Naive B cell (primary cell): ENCODE measurements at regions not wholly inside any gene's neighbourhood (a gene's known extent, or its start where the extent isn't known, plus 50 kb on each side); places are given as distances from the start of the nearest gene placed in this dataset.

ENCODE experiments used
- ATAC-seq, 2 donors: fragments of 150-1000 bp; cut with Tn5 transposase; 2 replicates each; pipeline ENCODE4 v1.10.0; 2021; ENCODE audit warnings: low read depth in 2 of 2, mild to moderate bottlenecking in 2 of 2, moderate library complexity in 2 of 2
- DNase-seq: peaks from one replicate; pipeline ENCODE4 v3.0.0; 2022
- H3K27ac Mint-ChIP-seq, 6 donors: one replicate each; pipeline ENCODE4 v1.8.0; 2020 to 2022; ENCODE audit warnings: mild to moderate bottlenecking in 6 of 6, mixed read lengths in 6 of 6, moderate library complexity in 5 of 6, inconsistent platforms in 2 of 6
- H3K27me3 Mint-ChIP-seq, 3 donors: one replicate each; pipeline ENCODE4 v1.8.0; 2021 to 2022; ENCODE audit warnings: mixed read lengths in 3 of 3, mild to moderate bottlenecking in 1 of 3
- H3K36me3 Mint-ChIP-seq, 2 donors: one replicate each; pipeline ENCODE4 v1.8.0; 2020 to 2022; ENCODE audit warnings: mixed read lengths in 2 of 2, inconsistent platforms in 1 of 2, mild to moderate bottlenecking in 1 of 2
- H3K4me1 Mint-ChIP-seq, 3 donors: one replicate each; pipeline ENCODE4 v1.8.0; 2020 to 2022; ENCODE audit warnings: mixed read lengths in 3 of 3, inconsistent platforms in 1 of 3, mild to moderate bottlenecking in 1 of 3, moderate library complexity in 1 of 3
- H3K4me3 Mint-ChIP-seq, 8 donors: one replicate each; pipeline ENCODE4 v1.8.0; 2020 to 2022; ENCODE audit warnings: mild to moderate bottlenecking in 8 of 8, mixed read lengths in 8 of 8, moderate library complexity in 8 of 8, inconsistent platforms in 2 of 8
- H3K9me3 Mint-ChIP-seq, 7 donors: one replicate each; pipeline ENCODE4 v1.8.0; 2020 to 2022; ENCODE audit warnings: mixed read lengths in 7 of 7, mild to moderate bottlenecking in 5 of 7, inconsistent platforms in 2 of 7, moderate library complexity in 1 of 7

DNA sequence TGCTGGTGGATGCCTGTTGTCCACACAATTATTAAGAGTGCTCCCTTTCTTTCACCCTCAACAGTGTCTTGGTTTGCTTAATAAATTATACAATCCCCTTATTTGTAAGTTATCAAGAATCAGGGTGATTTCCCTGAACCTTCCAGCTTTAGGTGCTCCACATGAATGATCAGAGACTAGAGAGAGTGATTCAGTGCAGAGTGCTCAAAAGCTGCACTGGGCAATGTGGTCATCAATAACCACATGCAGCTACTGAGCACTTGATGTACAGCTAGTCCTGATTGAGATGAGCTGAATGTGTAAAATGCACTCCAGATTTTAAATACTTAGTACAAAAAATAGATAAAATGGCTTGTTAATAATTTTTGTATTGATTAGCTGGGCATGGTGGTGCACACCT is 76.8 kb upstream of the TRIO start:
- H3K4me1 Mint-ChIP-seq = no peaks in the 10 kb centered on the region
- H3K9me3 Mint-ChIP-seq = no peaks in the 10 kb centered on the region
- peaks cover 13 to 15% (median 14%) of the 10 kb centered on the region in 3 donors for H3K27me3 Mint-ChIP-seq
- DNase-seq (no peak), ATAC-seq (no peak)
- peaks cover 0 to under 1% of the 10 kb centered on the region in 2 donors for H3K36me3 Mint-ChIP-seq
- H3K4me3 Mint-ChIP-seq = peak overlapping the region in 1 of 8 donors; percentile 53
- peak overlapping the region in 1 of 6 donors; percentile 66 for H3K27ac Mint-ChIP-seq

DNA sequence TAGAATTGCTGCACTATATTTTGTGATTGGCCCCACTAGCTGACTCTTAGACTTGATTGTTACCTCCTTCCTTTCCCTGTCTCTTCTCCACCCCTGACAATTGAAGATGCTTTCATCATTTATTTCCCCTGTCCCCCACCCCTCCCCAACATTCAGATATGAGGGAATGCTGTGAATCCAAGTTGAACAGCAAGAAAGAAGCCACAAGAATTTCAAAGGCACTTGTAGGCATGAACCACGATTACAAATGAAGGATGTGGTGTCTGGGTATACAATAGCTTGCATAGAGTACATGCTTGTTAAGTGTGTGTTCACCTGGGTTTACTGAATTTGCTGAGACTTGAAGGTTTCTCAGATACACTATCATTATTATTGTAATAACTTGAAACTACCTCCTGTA is 78.3 kb upstream of the TRIO start:
- no peak overlapping the region for H3K4me3 Mint-ChIP-seq
- H3K4me1 Mint-ChIP-seq = no peaks in the 10 kb centered on the region

DNA sequence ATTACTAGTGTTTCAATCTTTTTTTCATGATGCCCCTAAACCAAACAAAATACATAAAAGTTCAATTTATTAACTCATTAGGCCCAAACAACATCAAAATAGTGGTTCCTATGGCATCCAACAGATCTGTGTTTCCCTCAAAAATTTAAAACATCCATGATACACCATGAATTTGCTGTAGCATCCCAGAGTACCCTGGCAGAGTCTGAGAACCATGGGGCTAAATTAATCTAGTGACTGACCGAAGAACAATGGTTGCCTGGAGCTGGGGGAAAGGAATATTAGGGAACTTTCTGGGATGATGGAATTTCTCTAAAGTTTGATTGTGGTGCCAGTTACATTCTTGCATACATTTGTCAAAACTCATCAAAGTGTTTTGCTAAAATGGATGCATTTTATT is 79.5 kb upstream of the TRIO start:
- ATAC-seq (no peak), DNase-seq (no peak)
- H3K4me1 Mint-ChIP-seq = no peaks in the 10 kb centered on the region
- H3K9me3 Mint-ChIP-seq = peaks cover 0 to 9% (median 0%) of the 10 kb centered on the region in 7 donors
- H3K27me3 Mint-ChIP-seq = peaks cover 7 to 20% (median 18%) of the 10 kb centered on the region in 3 donors
- H3K4me3 Mint-ChIP-seq = no peak overlapping the region
- H3K36me3 Mint-ChIP-seq = peaks cover 0 to 11% of the 10 kb centered on the region in 2 donors
- H3K27ac Mint-ChIP-seq = no peak overlapping the region

More for the DNA sequence above, 78.3 kb upstream of the TRIO start:
- Mint-ChIP-seq H3K36me3 (peaks cover 0 to 11% of the 10 kb centered on the region in 2 donors), H3K27me3 (peaks cover 9 to 22% (median 20%) of the 10 kb centered on the region in 3 donors), H3K27ac (no peak overlapping the region), H3K9me3 (peaks cover 0 to 9% (median 0%) of the 10 kb centered on the region in 7 donors)
- ATAC-seq (no peak), DNase-seq (no peak)

DNA sequence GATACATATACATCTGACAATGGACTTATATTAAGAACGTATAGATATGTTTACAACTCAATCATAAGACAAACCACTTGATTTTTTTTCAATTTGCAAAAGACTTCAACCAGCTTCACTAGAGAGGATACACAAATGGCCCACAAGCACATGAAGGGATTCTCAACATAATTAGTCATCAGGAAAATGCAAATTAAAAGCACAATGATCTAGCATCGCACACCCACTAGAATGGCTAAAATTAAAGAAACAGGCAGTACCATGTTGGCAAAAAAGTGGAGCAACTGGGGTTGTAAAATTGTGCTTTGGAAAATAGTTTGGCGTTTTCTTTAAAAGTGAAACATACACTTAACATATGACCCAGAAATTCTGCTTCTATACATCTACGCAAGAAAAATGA is 80.0 kb upstream of the TRIO start:
- H3K27me3 Mint-ChIP-seq = peaks cover 7 to 20% (median 16%) of the 10 kb centered on the region in 3 donors
- peaks cover 0 to 9% (median 0%) of the 10 kb centered on the region in 7 donors for H3K9me3 Mint-ChIP-seq
- peaks cover 0 to 11% of the 10 kb centered on the region in 2 donors for H3K36me3 Mint-ChIP-seq
- H3K4me1 Mint-ChIP-seq = no peaks in the 10 kb centered on the region
- DNase-seq (no peak), ATAC-seq (no peak)
- H3K4me3 Mint-ChIP-seq = no peak overlapping the region
- no peak overlapping the region for H3K27ac Mint-ChIP-seq

DNA sequence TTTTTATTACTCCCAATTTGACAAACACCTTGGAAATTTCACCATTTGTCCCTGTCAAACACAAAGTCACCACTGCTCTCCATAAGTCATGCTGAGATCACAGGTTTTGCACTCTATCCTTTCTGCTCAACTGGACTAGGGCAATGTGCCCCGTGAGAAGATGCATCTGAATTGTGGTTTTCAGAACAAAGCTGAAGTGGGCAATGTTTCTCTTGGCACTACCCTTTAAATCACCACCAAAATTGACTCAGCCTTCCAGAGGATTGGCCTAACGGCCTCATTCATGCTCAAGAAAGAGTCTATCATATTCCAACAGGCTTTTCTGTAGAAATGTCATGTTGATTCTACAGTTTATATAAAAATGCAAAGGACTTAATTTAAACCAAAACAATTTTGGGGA is 81.0 kb upstream of the TRIO start:
- H3K9me3 Mint-ChIP-seq = peaks cover 0 to 9% (median 0%) of the 10 kb centered on the region in 7 donors
- peaks cover 10 to 20% (median 16%) of the 10 kb centered on the region in 3 donors for H3K27me3 Mint-ChIP-seq
- ATAC-seq (no peak), DNase-seq (no peak)
- H3K36me3 Mint-ChIP-seq = peaks cover 0 to 11% of the 10 kb centered on the region in 2 donors
- no peak overlapping the region for H3K4me3 Mint-ChIP-seq
- H3K27ac Mint-ChIP-seq = no peak overlapping the region
- no peaks in the 10 kb centered on the region for H3K4me1 Mint-ChIP-seq

DNA sequence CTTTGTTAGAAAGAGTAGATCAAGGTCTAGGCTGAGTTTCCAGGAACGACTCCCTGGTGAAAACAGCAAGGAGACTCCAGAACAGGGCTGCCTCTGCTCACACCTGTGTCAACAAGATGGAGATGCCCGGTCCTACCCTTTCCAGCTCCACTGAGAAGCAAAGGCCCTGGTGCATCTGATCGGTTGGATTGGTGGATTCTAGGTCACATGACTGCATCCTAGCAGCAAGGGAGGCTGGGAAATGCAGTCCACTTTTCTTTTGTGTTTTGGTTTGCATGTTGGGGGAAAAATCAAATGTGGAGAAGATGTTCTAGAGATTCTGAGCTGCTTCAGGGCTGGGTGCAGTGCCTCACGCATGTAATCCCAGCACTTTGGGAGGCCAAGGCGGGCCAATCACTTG is 82.0 kb upstream of the TRIO start:
- Mint-ChIP-seq H3K27me3 (peaks cover 10 to 15% (median 15%) of the 10 kb centered on the region in 3 donors), H3K27ac (no peak overlapping the region), H3K9me3 (peaks cover 0 to 9% (median 0%) of the 10 kb centered on the region in 7 donors), H3K4me1 (no peaks in the 10 kb centered on the region), H3K36me3 (peaks cover 0 to 11% of the 10 kb centered on the region in 2 donors), H3K4me3 (no peak overlapping the region)
- ATAC-seq (no peak), DNase-seq (no peak)

DNA sequence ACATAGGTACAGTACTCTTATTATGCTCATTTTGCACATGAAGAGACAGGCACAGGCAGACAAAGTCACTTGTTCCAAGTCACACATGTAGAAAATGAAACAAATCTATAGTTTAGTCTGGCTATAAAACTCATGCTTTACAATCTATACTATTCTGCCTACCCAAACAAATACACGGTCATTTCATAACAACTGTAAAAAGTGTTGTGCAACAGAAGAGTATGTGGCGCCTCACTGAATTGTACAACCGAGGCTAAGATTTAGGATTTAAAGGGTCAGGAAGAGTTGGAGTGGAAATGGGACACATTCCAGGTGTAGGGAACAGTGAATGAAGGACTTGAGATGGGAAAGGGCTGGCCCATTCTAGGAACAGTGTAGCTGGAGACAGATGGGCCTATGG is 82.9 kb upstream of the TRIO start:
- H3K27ac Mint-ChIP-seq = peak overlapping the region in 1 of 6 donors; percentile 29
- DNase-seq (no peak), ATAC-seq (no peak)
- H3K4me1 Mint-ChIP-seq = no peaks in the 10 kb centered on the region
- peaks cover 10 to 13% (median 13%) of the 10 kb centered on the region in 3 donors for H3K27me3 Mint-ChIP-seq
- H3K36me3 Mint-ChIP-seq = peaks cover 0 to 11% of the 10 kb centered on the region in 2 donors
- H3K9me3 Mint-ChIP-seq = peaks cover 0 to 9% (median 0%) of the 10 kb centered on the region in 7 donors
- no peak overlapping the region for H3K4me3 Mint-ChIP-seq

DNA sequence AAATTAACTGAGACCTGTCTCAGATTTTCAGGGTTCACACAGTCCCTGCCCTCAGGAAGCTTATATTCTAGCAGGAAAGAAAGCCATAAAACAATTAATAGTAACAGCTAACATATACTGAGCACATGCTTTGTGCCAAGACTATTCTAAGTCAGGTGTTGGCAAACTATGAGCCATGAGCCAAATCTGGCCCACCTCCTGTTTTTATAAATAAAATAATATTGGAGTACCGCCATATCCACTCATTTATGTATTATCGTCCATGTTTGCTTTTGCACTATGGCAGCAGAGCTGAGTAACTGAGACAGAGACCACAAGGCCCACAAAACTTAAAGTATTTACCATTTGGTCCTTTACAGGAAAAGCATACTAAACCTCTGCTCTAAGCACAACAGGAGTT is 83.3 kb upstream of the TRIO start:
- ATAC-seq (no peak), DNase-seq (no peak)
- Mint-ChIP-seq H3K9me3 (peaks cover 0 to 9% (median 0%) of the 10 kb centered on the region in 7 donors), H3K27ac (no peak overlapping the region), H3K4me1 (no peaks in the 10 kb centered on the region), H3K36me3 (peaks cover 0 to 11% of the 10 kb centered on the region in 2 donors), H3K27me3 (peaks cover 10 to 17% (median 13%) of the 10 kb centered on the region in 3 donors), H3K4me3 (no peak overlapping the region)

DNA sequence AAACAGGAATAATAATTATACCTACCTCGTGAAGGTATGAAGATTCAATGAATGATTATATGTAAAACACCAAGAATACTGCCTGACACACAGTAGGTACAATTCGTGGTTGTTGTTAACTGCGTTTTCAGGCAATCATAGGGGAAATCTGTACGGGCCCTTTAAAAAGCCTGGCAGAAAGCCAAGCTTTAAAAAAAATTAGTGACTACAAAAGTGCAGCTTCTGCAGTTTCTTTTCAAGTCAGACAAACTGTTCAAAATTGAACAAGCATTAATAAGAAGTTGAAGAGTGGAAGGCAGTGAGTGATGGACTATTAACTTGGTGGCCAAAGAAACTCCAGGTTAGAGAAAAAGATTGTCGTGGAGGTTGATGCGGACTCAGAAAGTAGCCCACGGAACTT is 85.9 kb upstream of the TRIO start:
- Mint-ChIP-seq H3K9me3 (peaks cover 0 to 9% (median 0%) of the 10 kb centered on the region in 7 donors), H3K4me3 (no peak overlapping the region)
- no peak for ATAC-seq

DNA sequence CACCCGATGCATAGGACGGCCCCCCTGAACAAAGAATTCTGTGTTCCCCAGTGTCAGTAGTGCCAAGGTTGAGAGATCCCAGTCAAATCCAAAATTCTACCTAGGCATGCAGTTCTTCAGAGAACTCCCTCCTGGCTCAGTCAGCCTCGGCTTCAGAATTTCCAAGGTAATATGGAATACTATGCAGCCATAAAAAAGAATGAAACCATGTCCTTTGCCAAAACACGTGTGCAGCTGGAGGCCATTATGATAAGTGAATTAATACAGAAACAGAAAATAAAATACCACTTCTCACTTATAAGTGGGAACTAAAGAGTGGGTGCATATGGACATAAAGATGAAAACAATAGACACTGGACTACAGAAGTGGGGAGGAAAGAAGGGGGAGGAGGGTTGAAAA is 87.1 kb upstream of the TRIO start:
- H3K4me3 Mint-ChIP-seq = no peak overlapping the region
- DNase-seq (no peak), ATAC-seq (no peak)
- peaks cover 0 to 8% of the 10 kb centered on the region in 2 donors for H3K36me3 Mint-ChIP-seq
- H3K27ac Mint-ChIP-seq = no peak overlapping the region
- H3K4me1 Mint-ChIP-seq = no peaks in the 10 kb centered on the region
- peaks cover 13 to 29% (median 18%) of the 10 kb centered on the region in 3 donors for H3K27me3 Mint-ChIP-seq
- peaks cover 0 to 9% (median 0%) of the 10 kb centered on the region in 7 donors for H3K9me3 Mint-ChIP-seq

More for the DNA sequence above, 85.9 kb upstream of the TRIO start:
- H3K27ac Mint-ChIP-seq = no peak overlapping the region
- peaks cover 13 to 29% (median 21%) of the 10 kb centered on the region in 3 donors for H3K27me3 Mint-ChIP-seq
- H3K36me3 Mint-ChIP-seq = peaks cover 0 to 11% of the 10 kb centered on the region in 2 donors
- H3K4me1 Mint-ChIP-seq = no peaks in the 10 kb centered on the region
- no peak for DNase-seq

DNA sequence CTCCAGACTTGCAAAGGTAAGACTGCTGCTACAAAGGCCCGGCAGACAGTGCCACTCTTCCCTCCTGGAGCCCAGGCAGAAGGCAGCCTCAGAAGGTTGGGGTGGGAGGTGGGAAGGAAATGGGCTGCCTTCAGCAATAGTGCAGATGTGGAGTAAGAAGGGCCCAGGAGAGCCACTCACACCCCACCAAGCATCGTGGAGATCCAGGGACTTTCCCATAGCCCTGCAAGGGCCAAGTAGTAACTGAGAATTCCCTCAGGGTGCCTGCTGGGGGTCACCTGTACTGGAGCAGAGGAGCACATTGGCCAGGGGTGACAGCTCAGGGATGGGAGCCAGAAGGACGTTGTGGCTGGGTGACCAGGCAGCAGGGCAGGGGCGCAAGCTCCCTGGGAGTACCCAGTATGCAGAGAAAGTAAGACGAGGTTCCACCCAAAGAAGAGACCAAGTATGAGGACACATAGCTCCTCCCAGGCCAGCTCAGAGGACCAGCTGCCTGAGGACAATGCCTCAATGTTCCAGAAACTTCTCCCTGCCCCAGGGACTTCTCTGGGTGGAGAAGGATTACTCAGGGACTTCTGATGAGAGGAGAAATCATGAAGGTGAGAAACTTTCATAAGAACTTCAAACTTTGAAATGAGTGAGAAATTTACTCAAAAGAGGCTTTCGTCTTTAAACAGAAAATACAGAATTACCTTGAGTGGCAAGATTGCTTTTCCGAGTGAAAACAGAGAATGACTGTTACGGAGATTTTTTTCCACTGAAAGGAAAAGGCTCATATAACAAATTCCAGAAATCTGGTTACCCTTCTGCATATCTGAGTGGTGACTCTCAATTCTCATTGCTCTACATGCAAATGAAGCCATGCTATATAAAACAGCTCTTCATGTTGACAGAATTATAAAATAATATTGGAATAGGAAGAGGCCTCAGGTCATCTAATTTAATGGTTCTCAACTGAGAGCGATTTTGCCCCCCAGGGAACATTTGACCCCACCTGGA is 87.9 kb upstream of the TRIO start:
- Mint-ChIP-seq H3K4me1 (no peaks in the 10 kb centered on the region), H3K27me3 (peaks cover 10 to 21% (median 16%) of the 10 kb centered on the region in 3 donors), H3K36me3 (no peaks in the 10 kb centered on the region), H3K4me3 (peak overlapping the region in 1 of 8 donors; percentile 57), H3K9me3 (peaks cover 0 to under 1% (median 0%) of the 10 kb centered on the region in 7 donors), H3K27ac (peak overlapping the region in 1 of 6 donors; percentile 31)
- ATAC-seq = no peak
- no peak for DNase-seq

DNA sequence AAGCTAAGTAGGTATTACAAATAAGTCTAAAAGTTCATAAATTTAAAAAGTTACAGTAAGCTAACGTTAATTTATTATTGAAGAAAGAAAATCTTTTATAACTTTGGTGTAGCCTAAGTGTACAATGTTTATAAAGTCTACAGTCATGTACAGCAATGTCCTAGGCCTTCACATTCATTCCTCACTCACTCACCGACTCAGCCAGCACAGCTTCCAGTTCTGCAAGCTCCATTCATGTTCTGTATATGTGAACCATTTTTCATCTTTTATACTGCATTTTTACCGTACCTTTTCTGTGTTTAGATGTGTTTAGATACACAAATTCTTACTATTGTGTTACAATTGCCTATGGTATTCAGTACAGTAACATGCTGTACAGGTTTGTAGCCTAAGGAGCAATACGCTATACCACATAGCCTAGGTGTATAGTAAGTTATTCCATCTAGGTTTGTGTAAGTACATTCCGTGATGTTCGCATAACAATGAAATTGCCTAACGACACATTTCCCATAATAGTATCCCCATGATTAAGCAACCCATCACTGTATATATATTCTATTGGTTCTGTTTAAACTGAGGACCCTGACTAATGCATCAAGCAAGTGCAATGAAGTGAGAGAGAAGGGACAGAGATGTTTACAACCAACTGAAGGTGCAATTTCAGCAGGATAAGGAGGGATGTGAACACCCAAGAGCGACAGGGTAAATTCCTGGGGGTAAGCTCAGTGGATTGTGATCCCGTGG is 88.9 kb upstream of the TRIO start:
- H3K27me3 Mint-ChIP-seq = peaks cover 10 to 25% (median 16%) of the 10 kb centered on the region in 3 donors
- no peaks in the 10 kb centered on the region for H3K4me1 Mint-ChIP-seq
- H3K4me3 Mint-ChIP-seq = no peak overlapping the region
- H3K9me3 Mint-ChIP-seq = peaks cover 0 to 4% (median 0%) of the 10 kb centered on the region in 7 donors
- no peaks in the 10 kb centered on the region for H3K36me3 Mint-ChIP-seq
- ATAC-seq = no peak
- DNase-seq = no peak
- H3K27ac Mint-ChIP-seq = no peak overlapping the region

DNA sequence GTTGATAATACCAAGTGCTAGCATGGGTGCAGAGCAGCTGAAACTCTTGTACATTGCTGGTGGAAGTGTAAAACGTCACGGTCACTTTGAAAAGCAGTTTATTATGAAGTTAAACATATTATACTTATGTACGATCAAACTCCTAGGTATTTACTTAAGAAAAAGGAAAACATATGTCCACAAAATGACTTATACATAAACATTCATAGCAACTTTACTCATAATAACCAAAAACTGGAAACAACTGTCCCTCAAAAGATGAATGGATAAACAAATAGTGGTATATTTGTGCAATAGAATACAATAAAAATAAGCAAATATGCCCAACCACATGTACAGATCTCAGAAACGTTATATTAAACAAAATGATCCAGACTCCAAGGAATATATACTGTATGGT is 92.3 kb upstream of the TRIO start:
- H3K9me3 Mint-ChIP-seq = peaks cover 0 to 4% (median 1%) of the 10 kb centered on the region in 7 donors
- no peak overlapping the region for H3K27ac Mint-ChIP-seq
- no peaks in the 10 kb centered on the region for H3K36me3 Mint-ChIP-seq
- H3K27me3 Mint-ChIP-seq = peaks cover 16 to 43% (median 34%) of the 10 kb centered on the region in 3 donors
- DNase-seq (no peak), ATAC-seq (no peak)
- no peaks in the 10 kb centered on the region for H3K4me1 Mint-ChIP-seq
- no peak overlapping the region for H3K4me3 Mint-ChIP-seq
